GM12892 (cell line): ENCODE measurements at regions not wholly inside any gene's neighbourhood (a gene's known extent, or its start where the extent isn't known, plus 50 kb on each side); places are given as distances from the start of the nearest gene placed in this dataset.
"Not testable (repeated sequence)": the region's sequence is repeated elsewhere in the genome, so short reads cannot be mapped to it uniquely, and the experiment has no call there.

Source experiments
- DNase-seq: peaks from one replicate; pipeline ENCODE4 v3.0.0; 2011; ENCODE audit not compliant: insufficient read length
- FAIRE-seq: peaks from 2 replicates; lab custom pipeline; 2011; peaks lifted over from hg19 to GRCh38; lab: Jason Lieb, UNC
- POLR2A ChIP-seq: IDR thresholded peaks from 2 replicates; pipeline ENCODE4 v1.6.1; 2011; ENCODE audit warnings: low read depth, low read length, control low read depth
- POLR2AphosphoS5 ChIP-seq: IDR thresholded peaks from 2 replicates; pipeline ENCODE4 v1.6.1; 2011; ENCODE audit warnings: low read depth, low read length, control low read depth
- TAF1 ChIP-seq: IDR thresholded peaks from 2 replicates; pipeline ENCODE4 v1.6.1; 2011; ENCODE audit warnings: low read depth, mild to moderate bottlenecking, control low read depth, low read length, borderline replicate concordance

GRCh38 chr15:92772061-92772460 lies 116.5 kb upstream of the FAM174B start:
- TF ChIP-seq TAF1 (no peak), POLR2AphosphoS5 (no peak), POLR2A (no peak)
- no peak for FAIRE-seq

GRCh38 chr15:92772626-92773244 lies 117.2 kb upstream of the FAM174B start:
- FAIRE-seq (no peak), DNase-seq (no peak)

More at GRCh38 chr15:92772061-92772460, 116.5 kb upstream of the FAM174B start:
- DNase-seq, result no peak

DNA sequence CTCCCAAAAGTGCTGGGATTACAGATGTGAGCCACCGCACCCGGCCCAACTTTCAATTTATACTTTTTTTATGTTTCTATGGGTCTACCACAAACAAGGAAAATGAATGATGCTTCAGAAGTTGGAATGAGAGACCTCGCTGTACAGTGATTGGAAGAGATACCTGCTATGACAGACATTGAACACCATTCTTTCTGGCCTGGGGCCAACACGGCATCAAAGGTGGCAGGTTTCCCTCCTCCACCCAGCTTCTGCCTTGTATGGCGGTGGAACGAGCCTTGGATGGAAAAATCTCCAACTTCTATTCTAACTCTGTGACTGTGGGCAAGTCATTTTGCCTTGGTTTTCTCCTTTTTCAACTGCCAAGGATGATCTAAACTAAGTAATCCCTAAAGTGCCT lies 117.8 kb upstream of the FAM174B start:
- TF ChIP-seq TAF1 (no peak), POLR2AphosphoS5 (no peak), POLR2A (no peak)
- FAIRE-seq (no peak), DNase-seq (no peak)

More at GRCh38 chr15:92772626-92773244, 117.2 kb upstream of the FAM174B start:
- TF ChIP-seq TAF1 (no peak), POLR2AphosphoS5 (no peak), POLR2A (no peak)

- FAIRE-seq (no peak), DNase-seq (no peak)
- TF ChIP-seq POLR2A, result no peak
- TF ChIP-seq POLR2AphosphoS5, result no peak
- TF ChIP-seq TAF1, result no peak
Observed at GRCh38 chr15:92779874-92780273, 120.2 kb upstream of the CHD2 start.

DNA sequence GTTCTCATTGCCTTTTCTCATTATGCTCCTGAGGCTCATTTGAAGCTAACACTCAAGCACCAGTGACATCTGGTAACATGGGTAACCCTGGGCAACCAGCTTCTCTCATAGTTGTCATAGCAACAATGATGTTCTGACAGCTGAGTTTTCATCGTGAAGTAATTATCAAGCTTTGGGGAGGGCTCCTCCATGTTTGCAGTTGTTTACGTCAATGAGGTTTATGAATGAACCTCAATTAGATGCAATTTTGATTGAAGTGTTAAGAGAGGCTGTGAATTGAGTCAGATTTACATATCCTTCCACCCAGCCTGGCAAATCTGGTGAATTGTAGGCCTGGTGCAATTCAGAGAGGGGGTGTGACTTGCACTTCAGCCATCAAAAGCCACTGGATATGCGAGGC lies 119.3 kb upstream of the CHD2 start:
- DNase-seq (no peak), FAIRE-seq (no peak)
- TF ChIP-seq POLR2A, result no peak

DNA sequence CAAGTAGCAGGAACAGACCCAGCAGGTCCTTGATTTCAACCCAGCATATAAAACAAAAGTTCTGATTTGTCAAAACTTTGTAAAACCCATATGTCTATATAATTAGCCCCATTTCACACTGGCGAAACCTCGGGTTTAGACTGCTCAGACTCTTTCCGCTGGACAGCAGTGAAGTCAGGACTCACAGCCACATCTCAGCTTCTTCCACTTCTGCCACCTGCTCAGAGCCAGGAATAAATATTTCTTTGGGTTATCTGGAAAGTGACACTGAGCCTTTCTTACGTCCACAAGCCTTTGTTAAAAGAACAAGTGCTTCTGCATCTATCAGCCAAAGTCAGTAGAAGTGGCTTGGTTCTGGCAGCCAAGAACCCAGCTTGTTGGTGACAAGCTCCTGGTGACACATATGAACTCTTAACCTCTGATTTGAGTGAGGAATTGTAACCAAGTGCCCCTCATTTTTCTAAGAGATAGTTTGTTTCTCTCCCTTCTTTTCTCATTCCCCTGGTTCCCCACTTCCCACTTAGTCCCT lies 118.1 kb upstream of the CHD2 start:
- FAIRE-seq (no peak), DNase-seq (no peak)
- TF ChIP-seq POLR2A (no peak), TAF1 (no peak), POLR2AphosphoS5 (no peak)

- TF ChIP-seq POLR2A (no peak), POLR2AphosphoS5 (no peak), TAF1 (no peak)
- FAIRE-seq (no peak), DNase-seq (no peak)
Observed at GRCh38 chr15:92787116-92787515, 113.0 kb upstream of the CHD2 start.

GRCh38 chr15:92788196-92788595 lies 111.9 kb upstream of the CHD2 start:
- TF ChIP-seq POLR2A (no peak), POLR2AphosphoS5 (no peak), TAF1 (no peak)
- no peak for DNase-seq
- FAIRE-seq, result no peak

- FAIRE-seq, DNase-seq: not testable (repeated sequence)
Observed at GRCh38 chr15:92788793-92789192, 111.3 kb upstream of the CHD2 start.

GRCh38 chr15:92796161-92796611 lies 103.9 kb upstream of the CHD2 start:
- DNase-seq, result no peak
- TF ChIP-seq POLR2A, result no peak
- no peak for TF ChIP-seq TAF1
- TF ChIP-seq POLR2AphosphoS5, result no peak

GRCh38 chr15:92797168-92798052 lies 102.7 kb upstream of the CHD2 start:
- FAIRE-seq (no peak), DNase-seq (no peak)
- no peak for TF ChIP-seq POLR2A
- no peak for TF ChIP-seq POLR2AphosphoS5
- TF ChIP-seq TAF1, result no peak

More at GRCh38 chr15:92796161-92796611, 103.9 kb upstream of the CHD2 start:
- FAIRE-seq, result no peak

GRCh38 chr15:92800013-92800412 lies 100.1 kb upstream of the CHD2 start:
- DNase-seq, result no peak
- TF ChIP-seq POLR2AphosphoS5, result no peak
- no peak for TF ChIP-seq TAF1
- TF ChIP-seq POLR2A, result no peak
- FAIRE-seq, result no peak

GRCh38 chr15:92800416-92801055 lies 99.6 kb upstream of the CHD2 start:
- DNase-seq, FAIRE-seq: not testable (repeated sequence)

- not testable (repeated sequence) for FAIRE-seq
Observed at GRCh38 chr15:92801056-92801773, 98.9 kb upstream of the CHD2 start.

More at GRCh38 chr15:92801056-92801773, 98.9 kb upstream of the CHD2 start:
- not testable (repeated sequence) for DNase-seq
